ENCODE measurements at regions not wholly inside any gene's neighbourhood (a gene's known extent, or its start where the extent isn't known, plus 50 kb on each side); places are given as distances from the start of the nearest gene placed in this dataset.

DNA sequence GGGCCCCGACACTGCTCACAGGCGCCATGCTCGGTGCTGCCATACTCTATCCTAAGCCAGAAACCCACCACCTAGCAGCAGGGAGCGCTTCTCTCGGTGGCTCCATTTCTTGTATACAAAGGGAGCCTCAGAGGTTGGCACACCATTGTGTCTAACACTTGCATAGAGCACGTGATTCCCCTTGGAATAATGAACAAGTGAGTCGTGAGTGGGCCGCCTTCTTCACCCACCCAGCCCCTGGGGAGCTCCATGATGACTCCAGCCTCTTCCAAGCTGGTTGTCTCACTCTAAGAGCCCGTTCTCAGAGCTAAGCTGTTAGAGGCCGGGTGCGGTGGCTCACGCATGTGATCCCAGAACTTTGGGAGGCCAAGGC is 82.3 kb upstream of the ZNF469 start:
- DNase-seq (ENCODE audit: low read depth) = no peak
- no peak for TF ChIP-seq EZH2 (IDR thresholded peaks at IDR 0.05; ENCODE audit: insufficient read depth, low read length)
- TF ChIP-seq, protein P1, sequence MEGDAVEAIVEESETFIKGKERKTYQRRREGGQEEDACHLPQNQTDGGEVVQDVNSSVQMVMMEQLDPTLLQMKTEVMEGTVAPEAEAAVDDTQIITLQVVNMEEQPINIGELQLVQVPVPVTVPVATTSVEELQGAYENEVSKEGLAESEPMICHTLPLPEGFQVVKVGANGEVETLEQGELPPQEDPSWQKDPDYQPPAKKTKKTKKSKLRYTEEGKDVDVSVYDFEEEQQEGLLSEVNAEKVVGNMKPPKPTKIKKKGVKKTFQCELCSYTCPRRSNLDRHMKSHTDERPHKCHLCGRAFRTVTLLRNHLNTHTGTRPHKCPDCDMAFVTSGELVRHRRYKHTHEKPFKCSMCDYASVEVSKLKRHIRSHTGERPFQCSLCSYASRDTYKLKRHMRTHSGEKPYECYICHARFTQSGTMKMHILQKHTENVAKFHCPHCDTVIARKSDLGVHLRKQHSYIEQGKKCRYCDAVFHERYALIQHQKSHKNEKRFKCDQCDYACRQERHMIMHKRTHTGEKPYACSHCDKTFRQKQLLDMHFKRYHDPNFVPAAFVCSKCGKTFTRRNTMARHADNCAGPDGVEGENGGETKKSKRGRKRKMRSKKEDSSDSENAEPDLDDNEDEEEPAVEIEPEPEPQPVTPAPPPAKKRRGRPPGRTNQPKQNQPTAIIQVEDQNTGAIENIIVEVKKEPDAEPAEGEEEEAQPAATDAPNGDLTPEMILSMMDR (IDR thresholded peaks at IDR 0.05; ENCODE audit: insufficient read depth, low read depth, low read length) = no peak
- Mint-ChIP-seq H3K27ac (ENCODE audit: unreplicated experiment) (peak overlapping the region; percentile 72), H3K36me3 (ENCODE audit: low read depth, unreplicated experiment) (peaks cover 3% of the 10 kb centered on the region), H3K9me3 (ENCODE audit: unreplicated experiment) (peaks cover 4% of the 10 kb centered on the region), H3K4me1 (ENCODE audit: low read depth, unreplicated experiment) (peaks cover 45% of the 10 kb centered on the region), H3K4me3 (ENCODE audit: unreplicated experiment) (no peak overlapping the region), H3K27me3 (ENCODE audit: low read depth, unreplicated experiment) (peaks cover 2% of the 10 kb centered on the region)
- H3K4me1 ChIP-seq (ENCODE audit: insufficient read depth, low read length) = peaks cover 48% of the 10 kb centered on the region
- no peaks in the 10 kb centered on the region for H3K36me3 ChIP-seq (ENCODE audit: insufficient read depth, low read length)
- H3K27ac ChIP-seq (ENCODE audit: low read depth, low read length) = no peak overlapping the region
- no peak overlapping the region for H3K9ac ChIP-seq (ENCODE audit: low read length)
- no peaks in the 10 kb centered on the region for H3K79me2 ChIP-seq (ENCODE audit: insufficient read depth, low read length)
- H2AFZ ChIP-seq (ENCODE audit: low read depth, low read length) = no peak overlapping the region
- H3K4me3 ChIP-seq (ENCODE audit: insufficient read depth, low read depth, low read length) = no peak overlapping the region
- H3K9me3 ChIP-seq (ENCODE audit: insufficient read depth, low read depth, low read length) = no peaks in the 10 kb centered on the region
- no peak for FAIRE-seq
- H4K20me1 ChIP-seq (ENCODE audit: insufficient read depth, low read length) = no peaks in the 10 kb centered on the region
- no peaks in the 10 kb centered on the region for H3K27me3 ChIP-seq (ENCODE audit: insufficient read depth, low read length)
- H3K4me2 ChIP-seq (ENCODE audit: low read length) = no peak overlapping the region

GRCh38 chr16:88301431-88301830 is 81.3 kb upstream of the ZNF469 start:
- H3K36me3 Mint-ChIP-seq (ENCODE audit: low read depth, unreplicated experiment) = peaks cover 3% of the 10 kb centered on the region
- Histone ChIP-seq H3K27me3 (ENCODE audit: insufficient read depth, low read length) (no peaks in the 10 kb centered on the region), H3K4me1 (ENCODE audit: insufficient read depth, low read length) (peaks cover 57% of the 10 kb centered on the region), H3K4me2 (ENCODE audit: low read length) (no peak overlapping the region), H4K20me1 (ENCODE audit: insufficient read depth, low read length) (no peaks in the 10 kb centered on the region), H3K9me3 (ENCODE audit: insufficient read depth, low read depth, low read length) (no peaks in the 10 kb centered on the region), H3K9ac (ENCODE audit: low read length) (no peak overlapping the region), H2AFZ (ENCODE audit: low read depth, low read length) (no peak overlapping the region), H3K36me3 (ENCODE audit: insufficient read depth, low read length) (no peaks in the 10 kb centered on the region), H3K27ac (ENCODE audit: low read depth, low read length) (no peak overlapping the region), H3K79me2 (ENCODE audit: insufficient read depth, low read length) (no peaks in the 10 kb centered on the region), H3K4me3 (ENCODE audit: insufficient read depth, low read depth, low read length) (no peak overlapping the region)
- H3K27ac Mint-ChIP-seq (ENCODE audit: unreplicated experiment) = no peak overlapping the region
- DNase-seq (ENCODE audit: low read depth) = no peak
- TF ChIP-seq, protein P1 (IDR thresholded peaks at IDR 0.05; ENCODE audit: insufficient read depth, low read depth, low read length) = no peak
- no peak for TF ChIP-seq EZH2 (IDR thresholded peaks at IDR 0.05; ENCODE audit: insufficient read depth, low read length)
- H3K27me3 Mint-ChIP-seq (ENCODE audit: low read depth, unreplicated experiment) = peaks cover 2% of the 10 kb centered on the region
- H3K9me3 Mint-ChIP-seq (ENCODE audit: unreplicated experiment) = peaks cover 4% of the 10 kb centered on the region
- no peak for FAIRE-seq
- H3K4me3 Mint-ChIP-seq (ENCODE audit: unreplicated experiment) = no peak overlapping the region
- H3K4me1 Mint-ChIP-seq (ENCODE audit: low read depth, unreplicated experiment) = peaks cover 49% of the 10 kb centered on the region

GRCh38 chr16:88301886-88302285 is 80.9 kb upstream of the ZNF469 start:
- H3K4me3 ChIP-seq (ENCODE audit: insufficient read depth, low read depth, low read length) = no peak overlapping the region
- no peak overlapping the region for H2AFZ ChIP-seq (ENCODE audit: low read depth, low read length)
- H3K9me3 Mint-ChIP-seq (ENCODE audit: unreplicated experiment) = peaks cover 4% of the 10 kb centered on the region
- no peak overlapping the region for H3K9ac ChIP-seq (ENCODE audit: low read length)
- H3K4me1 Mint-ChIP-seq (ENCODE audit: low read depth, unreplicated experiment) = peaks cover 54% of the 10 kb centered on the region
- H3K9me3 ChIP-seq (ENCODE audit: insufficient read depth, low read depth, low read length) = no peaks in the 10 kb centered on the region
- no peaks in the 10 kb centered on the region for H3K36me3 ChIP-seq (ENCODE audit: insufficient read depth, low read length)
- no peaks in the 10 kb centered on the region for H3K27me3 ChIP-seq (ENCODE audit: insufficient read depth, low read length)
- no peaks in the 10 kb centered on the region for H4K20me1 ChIP-seq (ENCODE audit: insufficient read depth, low read length)
- no peaks in the 10 kb centered on the region for H3K79me2 ChIP-seq (ENCODE audit: insufficient read depth, low read length)
- no peak overlapping the region for H3K27ac Mint-ChIP-seq (ENCODE audit: unreplicated experiment)
- no peak overlapping the region for H3K4me2 ChIP-seq (ENCODE audit: low read length)
- FAIRE-seq (no peak), DNase-seq (ENCODE audit: low read depth) (no peak)
- peaks cover 61% of the 10 kb centered on the region for H3K4me1 ChIP-seq (ENCODE audit: insufficient read depth, low read length)
- peak overlapping the region; percentile 54 for H3K4me3 Mint-ChIP-seq (ENCODE audit: unreplicated experiment)
- H3K27ac ChIP-seq (ENCODE audit: low read depth, low read length) = no peak overlapping the region
- H3K36me3 Mint-ChIP-seq (ENCODE audit: low read depth, unreplicated experiment) = peaks cover 3% of the 10 kb centered on the region
- TF ChIP-seq, protein P1 (IDR thresholded peaks at IDR 0.05; ENCODE audit: insufficient read depth, low read depth, low read length) = no peak
- TF ChIP-seq EZH2 (IDR thresholded peaks at IDR 0.05; ENCODE audit: insufficient read depth, low read length) = no peak
- H3K27me3 Mint-ChIP-seq (ENCODE audit: low read depth, unreplicated experiment) = peaks cover 2% of the 10 kb centered on the region
